ENCODE measurements at regions not wholly inside any gene's neighbourhood (a gene's known extent, or its start where the extent isn't known, plus 50 kb on each side); places are given as distances from the start of the nearest gene placed in this dataset.

DNA sequence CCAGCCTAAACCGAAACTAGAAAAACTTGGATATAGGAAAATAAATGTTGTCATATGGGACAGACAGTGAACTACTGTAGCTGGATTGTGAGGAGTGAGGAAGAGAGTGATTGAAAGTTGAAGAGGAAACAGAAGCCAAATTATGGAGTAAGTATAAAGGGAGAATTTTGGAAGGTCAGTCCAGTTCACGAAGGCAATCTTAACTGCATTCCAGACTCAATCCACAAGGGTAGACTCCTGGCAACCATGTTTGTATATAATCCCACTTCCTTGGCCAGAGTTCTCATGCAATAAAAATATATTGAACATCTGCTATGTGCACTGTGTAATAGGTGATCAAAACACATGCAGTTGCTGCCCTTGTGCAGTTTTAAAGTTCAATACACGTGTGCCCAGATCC, 58.6 kb upstream of the CAMK2D start:
- TF ChIP-seq, protein P1, sequence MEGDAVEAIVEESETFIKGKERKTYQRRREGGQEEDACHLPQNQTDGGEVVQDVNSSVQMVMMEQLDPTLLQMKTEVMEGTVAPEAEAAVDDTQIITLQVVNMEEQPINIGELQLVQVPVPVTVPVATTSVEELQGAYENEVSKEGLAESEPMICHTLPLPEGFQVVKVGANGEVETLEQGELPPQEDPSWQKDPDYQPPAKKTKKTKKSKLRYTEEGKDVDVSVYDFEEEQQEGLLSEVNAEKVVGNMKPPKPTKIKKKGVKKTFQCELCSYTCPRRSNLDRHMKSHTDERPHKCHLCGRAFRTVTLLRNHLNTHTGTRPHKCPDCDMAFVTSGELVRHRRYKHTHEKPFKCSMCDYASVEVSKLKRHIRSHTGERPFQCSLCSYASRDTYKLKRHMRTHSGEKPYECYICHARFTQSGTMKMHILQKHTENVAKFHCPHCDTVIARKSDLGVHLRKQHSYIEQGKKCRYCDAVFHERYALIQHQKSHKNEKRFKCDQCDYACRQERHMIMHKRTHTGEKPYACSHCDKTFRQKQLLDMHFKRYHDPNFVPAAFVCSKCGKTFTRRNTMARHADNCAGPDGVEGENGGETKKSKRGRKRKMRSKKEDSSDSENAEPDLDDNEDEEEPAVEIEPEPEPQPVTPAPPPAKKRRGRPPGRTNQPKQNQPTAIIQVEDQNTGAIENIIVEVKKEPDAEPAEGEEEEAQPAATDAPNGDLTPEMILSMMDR (IDR thresholded peaks at IDR 0.05): no peak
- no peak for TF ChIP-seq POLR2A (IDR thresholded peaks at IDR 0.05)
